BJ (cell line): ENCODE measurements at regions not wholly inside any gene's neighbourhood (a gene's known extent, or its start where the extent isn't known, plus 50 kb on each side); places are given as distances from the start of the nearest gene placed in this dataset.

Experiments used
- CTCF ChIA-PET: fragments of 350-600 bp; formaldehyde crosslinking; extraction: SDS; loops from one replicate; lab custom pipeline; 2021; ENCODE audit warnings: antibody characterized with exemption, inconsistent platforms; lab: Yijun Ruan, JAX
- POLR2A ChIA-PET: fragments of 300-600 bp; sonication (Branson Sonifier 250); formaldehyde crosslinking; extraction: SDS; loops from one replicate; lab custom pipeline; 2021; ENCODE audit warnings: antibody characterized with exemption; lab: Charles Lee
- DNase-seq: peaks from one replicate; pipeline ENCODE4 v3.0.0-alpha.2; 2011; ENCODE audit warnings: low read depth
- H3K27me3 ChIP-seq: 2 replicates; pipeline ENCODE4 v1.6.0; 2011; ENCODE audit warnings: low read length; ENCODE audit not compliant: control insufficient read depth, insufficient read depth
- H3K36me3 ChIP-seq: 2 replicates; pipeline ENCODE4 v1.5.1; 2011; ENCODE audit warnings: low read length; ENCODE audit not compliant: control insufficient read depth, insufficient read depth
- H3K4me3 ChIP-seq: 2 replicates; pipeline ENCODE4 v1.5.1; 2011; ENCODE audit warnings: low read depth, mild to moderate bottlenecking, control low read depth, low read length
- CTCF ChIP-seq: IDR thresholded peaks from 2 replicates; pipeline ENCODE4 v1.5.1; 2011; ENCODE audit warnings: low read depth, mild to moderate bottlenecking, control low read depth, inconsistent platforms, low read length, moderate library complexity; ENCODE audit not compliant: insufficient read depth

- ChIA-PET CTCF (no interaction called here), POLR2A (no interaction called here)
- TF ChIP-seq CTCF, result no peak
- DNase-seq, result no peak
- no peaks in the 10 kb centered on the region for H3K36me3 ChIP-seq
- no peaks in the 10 kb centered on the region for H3K27me3 ChIP-seq
- no peak overlapping the region for H3K4me3 ChIP-seq
Observed at GRCh38 chr13:70967564-70967963, 859.3 kb upstream of the KLHL1 start.

GRCh38 chr13:70964874-70965273, 856.6 kb upstream of the KLHL1 start:
- no peaks in the 10 kb centered on the region for H3K36me3 ChIP-seq
- DNase-seq, result no peak
- ChIA-PET CTCF (no interaction called here), POLR2A (no interaction called here)
- no peak for TF ChIP-seq CTCF
- H3K27me3 ChIP-seq, result no peaks in the 10 kb centered on the region
- H3K4me3 ChIP-seq, result no peak overlapping the region

- DNase-seq, result no peak
- Histone ChIP-seq H3K4me3 (no peak overlapping the region), H3K27me3 (no peaks in the 10 kb centered on the region), H3K36me3 (no peaks in the 10 kb centered on the region)
- ChIA-PET POLR2A (no interaction called here), CTCF (no interaction called here)
- TF ChIP-seq CTCF, result no peak
Observed at GRCh38 chr13:70964124-70964523, 855.9 kb upstream of the KLHL1 start.

GRCh38 chr13:70960841-70961443, 852.7 kb upstream of the KLHL1 start:
- no peaks in the 10 kb centered on the region for H3K36me3 ChIP-seq
- no peak overlapping the region for H3K4me3 ChIP-seq
- POLR2A ChIA-PET, result no interaction called here
- H3K27me3 ChIP-seq, result no peaks in the 10 kb centered on the region
- no peak for DNase-seq
- CTCF ChIA-PET, result no interaction called here
- TF ChIP-seq CTCF, result peak; percentile 51

- ChIA-PET POLR2A (no interaction called here), CTCF (no interaction called here)
- no peak for DNase-seq
- Histone ChIP-seq H3K4me3 (no peak overlapping the region), H3K36me3 (no peaks in the 10 kb centered on the region), H3K27me3 (no peaks in the 10 kb centered on the region)
- no peak for TF ChIP-seq CTCF
Observed at GRCh38 chr13:70959035-70959775, 851.0 kb upstream of the KLHL1 start.
